H1 (cell line): ENCODE measurements at regions not wholly inside any gene's neighbourhood (a gene's known extent, or its start where the extent isn't known, plus 50 kb on each side); places are given as distances from the start of the nearest gene placed in this dataset.

Experiments
- CTCF ChIA-PET: fragments of 300-600 bp; sonication (Branson Sonifier 250); formaldehyde crosslinking; loops from one replicate; lab custom pipeline; 2021; ENCODE audit not compliant: partially characterized antibody; lab: Charles Lee
- POLR2A ChIA-PET: fragments of 300-600 bp; sonication (Branson Sonifier 250); formaldehyde crosslinking; loops from one replicate; lab custom pipeline; 2021; ENCODE audit warnings: inconsistent platforms; ENCODE audit not compliant: partially characterized antibody; lab: Charles Lee
- DNase-seq, 2 experiments: peaks; one replicate each; pipeline versions ENCODE4 v3.0.0 to v3.0.0-alpha.2; 2010 to 2022; ENCODE audit warnings: low spot score in 2 of 2, low read depth in 1 of 2, mixed read lengths in 1 of 2
- FAIRE-seq: peaks from 2 replicates; lab custom pipeline; 2011; peaks lifted over from hg19 to GRCh38; lab: Jason Lieb, UNC
- H2AFZ ChIP-seq: 2 replicates; pipeline ENCODE4 v1.8.1; 2012; ENCODE audit warnings: low read length, inconsistent platforms
- H2AK5ac ChIP-seq: 2 replicates; pipeline ENCODE4 v1.6.1; 2013; ENCODE audit warnings: low read depth, low read length
- H2BK120ac ChIP-seq: replicated peaks from 2 replicates; pipeline ENCODE3; 2013; ENCODE audit warnings: low read depth, low read length, inconsistent platforms
- H2BK12ac ChIP-seq: 2 replicates; pipeline ENCODE4 v1.6.1; 2013; ENCODE audit warnings: low read depth, low read length
- H2BK15ac ChIP-seq: 2 replicates; pipeline ENCODE4 v1.6.1; 2013; ENCODE audit warnings: low read length
- H2BK20ac ChIP-seq: 2 replicates; pipeline ENCODE4 v1.6.1; 2013; ENCODE audit warnings: low read length
- H2BK5ac ChIP-seq: 2 replicates; pipeline ENCODE4 v1.6.1; 2013; ENCODE audit warnings: low read depth, low read length
- H3K14ac ChIP-seq: 2 replicates; pipeline ENCODE4 v1.6.1; 2013; ENCODE audit warnings: inconsistent platforms; ENCODE audit not compliant: insufficient read length
- H3K18ac ChIP-seq: 2 replicates; pipeline ENCODE4 v1.6.1; 2013; ENCODE audit warnings: low read length; ENCODE audit errors: extremely low read depth
- H3K23ac ChIP-seq: 2 replicates; pipeline ENCODE4 v1.6.1; 2013; ENCODE audit warnings: inconsistent platforms; ENCODE audit not compliant: insufficient read length
- H3K23me2 ChIP-seq: 2 replicates; pipeline ENCODE4 v1.6.1; 2013; ENCODE audit warnings: low read depth, low read length
- H3K27ac ChIP-seq: 2 replicates; pipeline ENCODE4 v1.6.1; 2011; ENCODE audit warnings: low read depth, low read length, inconsistent platforms
- H3K27me3 ChIP-seq, 4 experiments: replicated peaks in 1 of 4; 1 replicate in 1 of 4; 2 replicates in 3 of 4; pipeline versions ENCODE4 v1.6.1 to v1.8.1; 2011 to 2013; ENCODE audit warnings: low read length in 3 of 4, mild to moderate bottlenecking in 3 of 4, inconsistent platforms in 2 of 4, mixed read lengths in 2 of 4, moderate library complexity in 1 of 4; ENCODE audit not compliant: control insufficient read depth in 3 of 4, insufficient read depth in 3 of 4; ENCODE audit errors: extremely low read depth in 1 of 4
- H3K36me3 ChIP-seq, 4 experiments: 2 replicates each; pipeline versions ENCODE4 v1.6.1 to v1.8.1; 2011 to 2013; ENCODE audit warnings: mild to moderate bottlenecking in 4 of 4, low read length in 3 of 4, moderate library complexity in 2 of 4, control low read depth in 1 of 4, inconsistent platforms in 1 of 4; ENCODE audit not compliant: insufficient read depth in 4 of 4, control insufficient read depth in 2 of 4
- H3K4ac ChIP-seq: replicated peaks from 2 replicates; pipeline ENCODE3; 2013; ENCODE audit warnings: low read length, low read depth, mixed read lengths, inconsistent platforms; ENCODE audit not compliant: insufficient read length
- H3K4me1 ChIP-seq, 4 experiments: replicated peaks in 1 of 4; 1 replicate in 1 of 4; 2 replicates in 3 of 4; pipeline versions ENCODE4 v1.6.1 to v1.8.1; 2011 to 2013; ENCODE audit warnings: low read length in 3 of 4, inconsistent platforms in 2 of 4, mixed read lengths in 1 of 4; ENCODE audit not compliant: insufficient read depth in 4 of 4, control insufficient read depth in 3 of 4
- H3K4me2 ChIP-seq, 2 experiments: 2 replicates each; pipeline versions ENCODE4 v1.6.1 to v1.8.1; 2011 to 2013; ENCODE audit warnings: low read depth in 2 of 2, low read length in 2 of 2, control low read depth in 1 of 2, inconsistent platforms in 1 of 2, mild to moderate bottlenecking in 1 of 2; ENCODE audit not compliant: insufficient read depth in 1 of 2
- H3K4me3 ChIP-seq, 4 experiments: fragments of 200-600, 300-600 bp in 1 of 4; sonication (generic), shearing (Covaris generic), sonication (Bioruptor Twin) in 1 of 4; 2 replicates each; pipeline versions ENCODE4 v1.5.1 to v1.8.1; 2011 to 2016; ENCODE audit warnings: low read length in 4 of 4, low read depth in 3 of 4, control low read depth in 2 of 4, inconsistent platforms in 2 of 4, mild to moderate bottlenecking in 2 of 4, mixed read lengths in 1 of 4, moderate library complexity in 1 of 4; ENCODE audit not compliant: insufficient read depth in 2 of 4; ENCODE audit errors: extremely low read depth in 1 of 4
- H3K56ac ChIP-seq: replicated peaks from 2 replicates; pipeline ENCODE3; 2013; ENCODE audit warnings: low read depth, mild to moderate bottlenecking, mixed read lengths, low read length, inconsistent platforms; ENCODE audit not compliant: insufficient read length
- H3K79me1 ChIP-seq: 2 replicates; pipeline ENCODE4 v1.6.1; 2013; ENCODE audit warnings: low read depth, low read length, control low read depth
- H3K79me2 ChIP-seq, 2 experiments: 2 replicates each; pipeline versions ENCODE4 v1.6.1 to v1.8.1; 2012 to 2013; ENCODE audit warnings: low read length in 2 of 2, mild to moderate bottlenecking in 2 of 2, inconsistent platforms in 1 of 2; ENCODE audit not compliant: insufficient read depth in 2 of 2, control insufficient read depth in 1 of 2
- H3K9ac ChIP-seq, 4 experiments: replicated peaks in 1 of 4; 1 replicate in 1 of 4; 2 replicates in 3 of 4; pipeline versions ENCODE4 v1.6.1 to v1.8.1; 2011 to 2013; ENCODE audit warnings: low read depth in 3 of 4, low read length in 3 of 4, control low read depth in 2 of 4, mild to moderate bottlenecking in 2 of 4, moderate library complexity in 2 of 4, inconsistent platforms in 1 of 4; ENCODE audit errors: extremely low read depth in 1 of 4
- H3K9me3 ChIP-seq, 2 experiments: 2 replicates each; pipeline versions ENCODE4 v1.6.1 to v1.8.1; 2012 to 2013; ENCODE audit warnings: mild to moderate bottlenecking in 2 of 2, moderate library complexity in 2 of 2, control low read depth in 1 of 2, inconsistent platforms in 1 of 2, low read depth in 1 of 2, low read length in 1 of 2, mixed read lengths in 1 of 2; ENCODE audit not compliant: insufficient read depth in 2 of 2
- H4K20me1 ChIP-seq, 2 experiments: replicated peaks in 1 of 2; 2 replicates each; pipeline versions ENCODE3 to v1.8.1; 2011 to 2013; ENCODE audit warnings: inconsistent platforms in 2 of 2, low read length in 2 of 2, mild to moderate bottlenecking in 1 of 2; ENCODE audit not compliant: insufficient read depth in 2 of 2, control insufficient read depth in 1 of 2
- H4K5ac ChIP-seq: 2 replicates; pipeline ENCODE4 v1.6.1; 2013; ENCODE audit warnings: low read length, low read depth, mixed read lengths, inconsistent platforms; ENCODE audit not compliant: insufficient read length
- H4K8ac ChIP-seq: 2 replicates; pipeline ENCODE4 v1.8.0; 2013; ENCODE audit warnings: mild to moderate bottlenecking, moderate library complexity, low read length, inconsistent platforms; ENCODE audit not compliant: insufficient read depth; ENCODE audit errors: extremely low read depth
- H4K91ac ChIP-seq: replicated peaks from 2 replicates; pipeline ENCODE3; 2013; ENCODE audit warnings: low read length, mixed read lengths, inconsistent platforms; ENCODE audit not compliant: insufficient read length
- ATF3 ChIP-seq: IDR thresholded peaks from 2 replicates; pipeline ENCODE4 v1.6.1; 2011; ENCODE audit warnings: low read depth, mild to moderate bottlenecking, low read length; ENCODE audit not compliant: insufficient read depth
- CBX5 ChIP-seq: fragments of 300-800, 300-1000 bp; sonication (generic); IDR thresholded peaks from 2 replicates; pipeline ENCODE4 v1.7.1; 2016; ENCODE audit warnings: antibody characterized with exemption, low read length, low read depth
- EP300 ChIP-seq, 2 experiments: IDR thresholded peaks; 1 replicate in 1 of 2; 2 replicates in 1 of 2; pipeline ENCODE4 v1.6.1; 2011 to 2012; ENCODE audit warnings: low read depth in 2 of 2, low read length in 2 of 2, mild to moderate bottlenecking in 2 of 2, borderline replicate concordance in 1 of 2, inconsistent platforms in 1 of 2, moderate library complexity in 1 of 2
- JUND ChIP-seq: IDR thresholded peaks from 2 replicates; pipeline ENCODE4 v1.6.1; 2011; ENCODE audit warnings: mild to moderate bottlenecking, improper control_type of control experiment, low read length
- KDM5A ChIP-seq: fragments of 200-600 bp; IDR thresholded peaks from 2 replicates; pipeline ENCODE4 v1.7.1; 2012; ENCODE audit warnings: mild to moderate bottlenecking, low read length, inconsistent platforms, mixed read lengths
- POLR2A ChIP-seq, 2 experiments: IDR thresholded peaks; 1 replicate in 1 of 2; 2 replicates in 1 of 2; pipeline ENCODE4 v1.6.1; 2011; ENCODE audit warnings: low read depth in 2 of 2, low read length in 2 of 2, mild to moderate bottlenecking in 2 of 2; ENCODE audit errors: control extremely low read depth in 1 of 2
- RXRA ChIP-seq: IDR thresholded peaks from 2 replicates; pipeline ENCODE4 v1.6.1; 2011; ENCODE audit warnings: low read depth, mild to moderate bottlenecking, low read length, moderate library complexity; ENCODE audit not compliant: insufficient read depth
- SP4 ChIP-seq: IDR thresholded peaks from 2 replicates; pipeline ENCODE4 v1.6.1; 2012; ENCODE audit warnings: low read length, inconsistent platforms
- WGBS, 2 experiments: shearing (Covaris generic) in 1 of 2; methylation state at CpG; one replicate each; pipeline versions ENCODE4 v1.1.6 to v1.1.7; 2013 to 2015; ENCODE audit warnings: low lambda C conversion rate in 2 of 2, mixed read lengths in 2 of 2, inconsistent platforms in 1 of 2, low coverage in 1 of 2, missing lambda C conversion rate in 1 of 2; ENCODE audit not compliant: insufficient replicate concordance in 2 of 2, insufficient coverage in 1 of 2, insufficient read length in 1 of 2; ENCODE audit errors: extremely low coverage in 1 of 2, missing lambda C conversion rate in 1 of 2; 5-methylcytosine and 5-hydroxymethylcytosine counted together
- TF ChIP-seq, protein P1 (sequence below): IDR thresholded peaks from 2 replicates; pipeline ENCODE4 v1.6.1; 2012; ENCODE audit warnings: inconsistent platforms

DNA sequence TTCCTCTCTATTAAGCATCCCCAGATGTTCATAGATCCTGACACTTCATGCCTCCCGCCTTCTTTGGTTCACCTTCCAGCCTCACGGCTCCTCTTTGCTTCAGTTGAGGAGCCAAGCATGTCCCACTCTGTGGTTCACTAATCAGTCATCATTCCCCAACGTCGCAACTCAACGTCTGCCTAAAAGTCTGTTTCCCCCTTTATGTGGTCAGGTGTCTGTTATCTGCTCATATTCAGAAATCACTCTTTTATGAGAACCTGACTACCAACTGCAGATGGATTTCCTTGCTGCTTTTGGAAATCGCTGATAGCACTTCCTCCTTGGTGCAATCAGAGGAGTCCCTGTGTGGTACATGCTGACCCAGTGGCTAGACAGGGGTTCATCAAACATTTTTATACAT, 94.1 kb upstream of the VANGL1 start:
- Histone ChIP-seq H3K4ac (no peak overlapping the region), H3K4me3 (no peak overlapping the region), H3K27me3 (no peaks in the 10 kb centered on the region), H2AK5ac (no peak overlapping the region), H3K79me1 (no peaks in the 10 kb centered on the region), H3K14ac (no peak overlapping the region), H3K79me2 (no peaks in the 10 kb centered on the region), H3K27ac (no peak overlapping the region), H3K23ac (no peak overlapping the region), H4K91ac (no peak overlapping the region), H3K4me1 (peaks cover 0 to 10% (median 4%) of the 10 kb centered on the region in 4 experiments; a peak in 5 of 7 replicates), H2BK5ac (no peak overlapping the region), H3K9ac (no peak overlapping the region), H3K56ac (no peak overlapping the region), H2BK20ac (no peak overlapping the region), H4K8ac (no peak overlapping the region), H3K9me3 (no peaks in the 10 kb centered on the region), H4K5ac (no peak overlapping the region), H2BK15ac (no peak overlapping the region), H2BK12ac (peak overlapping the region; percentile 2; the same call in 1 of the 2 replicates), H3K23me2 (no peaks in the 10 kb centered on the region), H4K20me1 (no peaks in the 10 kb centered on the region), H3K18ac (no peak overlapping the region), H3K36me3 (no peaks in the 10 kb centered on the region), H2BK120ac (no peak overlapping the region), H2AFZ (no peak overlapping the region), H3K4me2 (no peak overlapping the region)
- TF ChIP-seq RXRA, result no peak
- no peak for TF ChIP-seq ATF3
- no peak for TF ChIP-seq EP300 (IDR thresholded peaks at IDR 0.05; ENCODE audit: borderline replicate concordance in 1 of 2, low read depth in 2 of 2, low read length in 2 of 2)
- TF ChIP-seq CBX5, result no peak
- no peak for TF ChIP-seq POLR2A (IDR thresholded peaks at IDR 0.05; ENCODE audit: control extremely low read depth in 1 of 2, low read depth in 2 of 2, low read length in 2 of 2)
- TF ChIP-seq KDM5A, result no peak
- no peak for TF ChIP-seq SP4
- no peak for TF ChIP-seq JUND
- TF ChIP-seq, protein P1, sequence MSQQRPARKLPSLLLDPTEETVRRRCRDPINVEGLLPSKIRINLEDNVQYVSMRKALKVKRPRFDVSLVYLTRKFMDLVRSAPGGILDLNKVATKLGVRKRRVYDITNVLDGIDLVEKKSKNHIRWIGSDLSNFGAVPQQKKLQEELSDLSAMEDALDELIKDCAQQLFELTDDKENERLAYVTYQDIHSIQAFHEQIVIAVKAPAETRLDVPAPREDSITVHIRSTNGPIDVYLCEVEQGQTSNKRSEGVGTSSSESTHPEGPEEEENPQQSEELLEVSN, result no peak
- POLR2A ChIA-PET, result no interaction called here
- FAIRE-seq (no peak), DNase-seq (no peak)
- 81% methylated on average over 6 of the region's 6 CpGs; no CpG with 5 or more reads in 1 of the 2 experiments for WGBS, 2 experiments
- CTCF ChIA-PET, result interaction anchor here (0.7 to 2.1 kb wide), 8 partner anchors 17 to 495 kb away, joined by 3 to 8 read pairs (median 4); no protein-coding TSS in a partner anchor
